GM19238 (cell line): ENCODE measurements at regions not wholly inside any gene's neighbourhood (a gene's known extent, or its start where the extent isn't known, plus 50 kb on each side); places are given as distances from the start of the nearest gene placed in this dataset.
"Not testable (repeated sequence)": the region's sequence is repeated elsewhere in the genome, so short reads cannot be mapped to it uniquely, and the experiment has no call there.

ENCODE experiments used
- DNase-seq: peaks from one replicate; pipeline ENCODE4 v3.0.0; 2011; ENCODE audit warnings: low spot score; ENCODE audit not compliant: insufficient read length

DNA sequence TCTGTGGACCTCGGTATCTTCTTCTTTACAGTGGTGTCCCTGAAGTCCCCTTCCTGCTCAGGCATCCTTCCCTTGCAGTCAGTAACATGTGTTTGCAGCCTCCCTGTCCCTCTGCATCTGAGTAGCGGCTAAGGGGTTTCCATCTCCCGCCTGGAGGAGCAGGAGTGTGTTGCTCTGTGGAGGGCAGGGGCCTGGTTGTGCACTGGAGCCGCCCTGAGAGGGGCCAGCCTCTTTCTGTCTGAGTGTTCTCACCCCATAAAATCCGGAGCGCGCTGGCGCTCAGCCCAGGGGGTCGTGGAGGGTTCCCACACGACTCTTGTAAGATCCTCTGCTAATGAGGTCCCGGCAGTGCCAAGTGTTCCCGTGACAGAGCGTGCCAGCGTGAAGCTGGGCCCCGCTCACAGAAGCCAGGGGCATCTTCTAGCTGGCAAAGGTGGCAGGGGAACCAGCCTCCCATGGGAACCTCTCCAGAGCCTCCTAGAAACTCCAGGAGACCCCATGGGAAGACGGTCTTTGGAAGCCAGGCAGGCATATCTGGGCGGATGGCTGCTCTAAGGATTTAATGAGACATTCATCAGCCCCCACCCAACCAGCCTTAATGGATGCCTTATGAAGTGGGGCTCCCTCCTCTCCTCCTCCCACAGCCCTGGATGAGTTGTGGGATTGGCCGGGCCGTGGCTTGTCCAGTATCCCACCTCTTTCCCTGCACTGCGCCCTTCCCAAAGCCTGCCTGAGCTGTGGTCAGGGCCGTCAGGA lies 91.4 kb upstream of the GSE1 start:
- DNase-seq: no peak

DNA sequence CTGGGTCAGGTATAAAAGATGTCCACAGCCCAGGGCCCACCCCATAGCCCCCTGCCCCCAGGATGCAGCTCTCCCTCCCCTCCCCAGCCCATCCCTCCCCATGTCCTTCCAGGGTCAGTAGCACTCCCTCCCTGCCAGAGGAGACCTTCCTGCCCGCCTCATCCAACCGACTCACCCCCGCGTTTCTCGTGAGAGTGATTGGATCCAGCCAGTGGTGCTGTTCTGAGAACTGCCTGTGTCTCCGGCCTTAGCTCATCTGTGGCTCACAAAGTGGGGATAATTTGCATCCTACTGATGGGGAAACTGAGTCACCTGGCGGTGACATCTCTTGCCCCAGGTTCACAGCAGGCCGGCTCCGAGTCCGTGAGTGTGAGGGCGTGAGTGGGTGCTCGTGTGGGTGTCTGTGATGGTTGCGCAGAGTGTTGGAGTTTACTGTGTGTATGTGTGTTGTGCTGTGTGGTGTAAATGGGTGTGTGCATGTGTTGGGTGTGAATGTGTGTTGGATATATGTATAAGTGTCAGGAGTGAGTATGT lies 90.7 kb upstream of the GSE1 start:
- no peak for DNase-seq

DNA sequence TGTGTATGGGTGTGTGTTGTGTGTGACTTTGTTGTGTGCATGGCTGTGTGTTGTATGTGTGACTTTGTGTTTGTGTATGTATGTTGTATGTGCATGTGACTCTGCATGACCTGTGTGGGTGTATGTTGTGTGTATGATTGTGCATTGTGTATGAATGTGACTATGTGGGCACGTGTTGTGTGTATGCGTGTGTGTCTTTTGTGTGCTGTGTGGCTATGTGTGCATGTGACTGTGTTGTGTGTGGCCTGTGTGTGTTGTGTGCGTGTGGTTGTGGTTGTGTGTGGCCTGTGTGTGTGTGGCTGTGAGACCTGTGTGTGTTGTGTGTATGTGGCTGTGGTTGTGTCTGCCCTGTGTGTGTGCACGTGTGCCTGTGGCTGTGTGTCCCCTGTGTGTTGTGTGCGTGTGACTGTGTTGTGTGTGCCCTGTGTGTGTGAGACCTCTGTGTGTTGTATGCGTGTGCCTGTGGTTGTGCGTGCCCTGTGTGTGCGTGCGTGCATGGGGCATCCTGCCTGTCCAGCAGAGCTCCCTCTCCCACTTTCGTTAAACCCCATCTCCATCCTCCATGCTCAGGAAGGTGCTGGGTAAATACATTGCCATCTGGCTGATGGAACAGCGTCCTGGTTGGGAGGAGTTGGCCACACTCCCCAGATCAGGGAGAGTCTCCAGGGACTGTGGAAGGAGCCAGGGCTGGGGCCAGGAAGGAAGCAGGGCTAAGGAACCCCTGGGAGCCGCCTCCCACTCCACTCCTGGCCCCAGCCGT lies 90.1 kb upstream of the GSE1 start:
- no peak for DNase-seq

DNA sequence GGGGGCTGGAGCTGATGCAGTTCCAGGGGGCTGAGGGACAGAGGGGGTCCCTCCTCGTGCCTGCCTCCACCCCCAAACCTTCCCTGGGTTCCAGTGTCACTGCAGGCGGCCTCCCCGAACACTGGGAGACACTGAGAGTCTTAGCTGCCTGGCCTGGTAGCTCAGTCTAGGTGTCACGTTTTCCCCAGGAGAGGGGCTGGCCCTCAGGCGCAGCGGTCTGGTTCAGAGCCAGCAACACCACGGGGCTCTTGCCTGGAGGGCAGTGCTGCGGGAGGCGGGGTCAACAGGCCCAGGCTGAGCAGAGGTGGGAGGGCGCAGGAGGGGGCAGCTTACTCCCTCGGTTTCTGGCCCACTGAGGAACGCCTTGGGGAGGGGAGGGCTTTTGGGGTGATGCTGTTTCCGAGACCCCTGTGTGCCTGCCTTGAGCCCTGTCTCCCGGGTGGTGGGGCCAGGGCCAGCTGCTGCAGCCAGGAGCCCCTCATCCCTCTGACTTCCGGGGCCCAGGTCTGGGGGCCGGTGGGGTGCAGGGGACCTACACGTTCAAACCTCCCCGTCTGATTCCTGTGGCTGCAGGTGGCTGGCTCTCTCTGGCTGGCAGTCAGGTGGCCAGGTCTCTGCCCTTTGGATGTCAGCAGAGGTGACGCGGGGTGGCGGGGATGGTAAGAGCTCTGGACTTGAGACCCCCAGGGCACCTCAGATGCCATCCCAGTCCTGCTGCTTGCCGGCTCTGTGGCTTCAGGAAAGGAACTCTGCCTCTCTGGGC lies 89.3 kb upstream of the GSE1 start:
- DNase-seq: no peak

DNA sequence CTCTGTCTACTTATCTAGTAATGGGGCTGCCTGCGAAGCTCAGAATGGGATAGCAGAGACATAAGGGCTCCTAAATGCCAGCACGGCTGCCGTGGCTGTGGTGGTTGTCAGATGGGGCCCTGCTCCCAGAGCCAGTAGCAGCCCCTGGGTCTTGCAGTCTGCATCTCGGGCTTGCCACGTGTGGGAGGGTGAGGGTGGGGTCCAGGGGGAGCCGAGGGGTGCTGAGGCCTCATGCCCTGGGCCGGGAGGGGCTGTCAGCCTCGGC lies 88.8 kb upstream of the GSE1 start:
- DNase-seq: no peak

DNA sequence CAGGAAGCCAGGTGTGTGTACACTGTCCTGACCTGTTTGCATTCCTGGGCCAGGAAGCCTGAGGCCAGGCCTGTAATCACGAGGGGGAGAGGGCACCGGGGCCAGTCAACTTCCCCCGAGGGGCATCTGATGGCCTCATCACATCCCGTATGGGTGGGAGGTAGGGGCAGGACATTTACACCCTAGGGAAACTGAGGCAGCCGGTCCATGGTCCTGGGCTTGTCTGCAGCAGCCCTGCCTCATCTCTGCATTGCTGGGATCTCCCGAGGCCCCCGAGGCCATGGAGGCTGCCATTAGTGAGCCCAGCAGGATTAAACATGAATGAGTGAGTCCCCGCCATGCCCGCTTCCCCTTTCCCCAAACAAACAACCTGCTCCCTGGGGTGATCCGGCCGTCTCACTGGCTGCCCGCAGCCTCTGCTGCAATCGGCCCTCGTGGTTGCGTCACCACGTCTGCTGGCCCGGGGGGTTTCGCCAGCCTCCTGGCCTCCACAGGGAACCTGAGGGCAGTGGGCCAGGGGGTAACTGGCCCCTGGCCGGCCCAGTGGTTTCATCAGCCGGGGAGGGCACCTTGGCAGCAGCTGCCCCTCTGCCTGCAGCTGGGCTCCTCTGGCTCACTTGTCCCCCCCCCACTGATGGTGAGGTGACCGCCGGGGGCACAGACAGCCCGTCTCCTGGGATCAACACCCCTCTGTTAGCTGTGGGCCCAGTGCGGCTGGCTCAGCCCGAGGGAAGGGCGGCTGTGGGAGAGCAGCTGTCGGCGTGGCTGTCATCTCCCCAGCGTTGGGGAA lies 88.3 kb upstream of the GSE1 start:
- DNase-seq: no peak

DNA sequence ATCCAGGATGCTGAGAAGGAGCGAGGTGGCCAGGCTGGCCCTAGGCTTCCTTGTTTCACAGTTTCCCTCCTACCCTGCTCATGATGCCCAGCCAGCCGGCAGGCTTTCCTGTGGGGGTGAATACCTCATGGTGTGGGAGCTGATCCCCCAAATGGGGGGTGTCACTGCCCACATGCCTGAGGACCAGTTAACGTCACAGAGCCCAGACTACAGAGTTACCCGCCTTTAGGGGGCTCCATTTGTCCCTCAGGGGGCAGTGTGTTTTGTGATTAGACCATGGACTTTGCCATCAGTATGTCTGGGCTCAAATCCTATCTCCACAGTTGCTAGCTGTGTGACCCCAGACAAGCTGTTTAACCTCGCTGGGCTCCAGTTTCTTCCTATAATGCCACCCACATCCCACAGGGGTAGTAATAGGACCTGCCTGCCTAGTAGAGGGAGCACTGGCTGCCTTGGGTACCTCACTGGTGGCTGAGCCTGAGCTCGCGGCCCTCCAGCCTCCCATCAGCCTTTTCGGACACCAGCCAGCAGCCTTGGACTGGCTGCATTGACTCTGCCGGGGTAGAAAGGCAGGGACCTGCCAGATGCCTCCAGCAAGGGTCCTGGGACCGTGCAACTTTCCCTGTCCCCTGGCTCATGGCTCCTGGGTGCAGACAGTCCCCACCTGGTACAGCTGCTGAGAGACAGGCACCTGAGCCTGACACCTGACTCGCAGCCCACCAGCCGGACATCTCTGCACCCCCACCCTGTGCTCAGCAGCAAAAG lies 87.5 kb upstream of the GSE1 start:
- DNase-seq: no peak

DNA sequence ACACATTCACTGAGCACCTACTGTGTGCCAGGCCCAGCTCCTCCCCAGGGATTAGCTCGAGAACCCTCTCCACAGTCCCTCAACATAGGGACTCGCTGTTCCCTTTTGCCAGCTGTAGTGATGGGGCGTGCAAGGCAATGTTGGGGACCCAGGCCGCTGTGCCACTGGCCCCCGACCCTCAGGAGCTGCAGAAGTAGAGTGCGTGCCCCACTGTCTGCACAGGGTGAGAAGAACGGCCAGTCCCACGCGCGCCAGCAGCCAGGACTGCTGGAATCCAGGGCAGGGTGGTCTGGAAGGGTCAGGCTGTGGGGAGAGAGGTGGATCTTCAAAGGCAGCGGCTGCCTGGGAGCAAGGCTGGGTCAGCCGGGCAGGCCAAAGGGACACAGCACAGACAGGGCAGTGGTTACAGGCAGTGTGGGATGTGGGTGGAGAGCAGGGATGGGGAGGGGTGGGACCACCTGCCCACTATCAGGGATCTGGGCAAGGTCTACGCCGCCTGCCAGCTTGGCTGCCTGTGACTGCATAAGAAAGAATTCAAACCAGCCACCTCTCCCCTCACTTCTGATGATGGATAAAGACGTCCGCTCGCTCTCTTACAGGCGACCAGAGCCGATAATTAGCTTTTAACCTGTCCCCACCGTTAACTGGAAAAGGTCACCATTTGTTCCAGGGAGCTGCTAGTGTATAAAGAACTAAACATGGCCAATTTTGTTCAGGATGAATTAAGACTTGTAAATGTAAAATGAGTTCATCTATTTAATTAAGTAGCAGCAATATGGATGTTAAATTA lies 86.7 kb upstream of the GSE1 start:
- no peak for DNase-seq

DNA sequence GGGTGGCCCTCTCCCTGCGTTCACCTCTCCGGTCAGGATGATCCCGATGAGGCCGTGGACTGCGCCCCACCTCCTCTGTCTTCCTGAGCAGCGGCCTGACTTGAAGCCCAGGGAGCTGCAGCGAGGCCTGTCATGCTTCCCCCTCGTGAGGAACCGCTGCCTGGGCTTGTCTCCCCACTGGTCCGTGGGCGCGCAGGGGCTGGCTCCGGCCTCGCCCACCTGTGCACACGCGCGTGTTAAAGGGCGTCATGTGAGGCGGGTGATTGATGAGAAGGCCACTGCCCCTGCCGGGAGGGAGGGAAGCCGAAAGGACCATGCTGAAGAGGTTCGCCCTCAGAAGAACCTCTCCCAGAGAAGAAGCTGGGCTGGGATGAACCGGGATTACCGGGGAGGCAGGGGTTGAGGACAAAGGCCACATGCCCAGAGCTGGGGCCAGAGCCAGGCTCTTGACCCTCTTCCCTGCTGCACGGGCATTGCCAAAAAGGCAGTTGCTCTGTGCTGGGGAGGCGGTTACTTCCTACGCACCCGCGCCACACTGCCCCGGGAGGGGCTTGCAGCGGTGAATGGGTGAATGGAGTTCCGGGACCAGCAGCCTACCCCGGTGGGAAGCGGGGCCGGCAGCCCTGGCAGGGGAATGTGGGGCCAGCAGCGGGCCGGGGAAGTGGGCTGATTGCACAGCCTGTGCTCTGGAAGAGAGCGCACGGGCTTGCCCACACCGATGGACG lies 85.9 kb upstream of the GSE1 start:
- no peak for DNase-seq

DNA sequence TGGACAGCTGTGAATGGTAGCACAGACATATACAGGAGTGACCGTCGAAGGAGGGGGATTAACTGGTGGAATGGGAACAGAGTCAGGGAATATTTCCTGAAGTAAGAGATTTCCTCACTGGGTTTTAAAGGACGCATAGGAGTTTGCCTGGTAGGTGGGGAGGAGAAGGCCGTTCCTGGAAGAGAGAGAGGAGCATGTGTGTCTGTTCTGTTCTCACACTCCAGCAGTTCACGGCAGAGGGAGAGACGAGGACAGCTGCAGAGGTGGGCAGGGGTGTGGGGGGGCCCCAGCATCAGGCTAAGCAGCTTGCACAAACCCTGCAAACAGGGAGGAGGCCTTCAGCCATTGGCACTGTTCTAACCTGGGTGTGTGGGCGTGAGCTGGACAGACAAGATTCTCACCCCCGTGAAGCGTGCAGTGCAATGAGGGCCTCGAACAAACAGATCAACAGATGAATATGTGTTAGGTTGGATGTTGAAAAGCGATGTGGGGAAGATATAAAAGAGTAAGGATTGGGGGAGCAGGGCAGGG lies 85.3 kb upstream of the GSE1 start:
- DNase-seq: no peak

DNA sequence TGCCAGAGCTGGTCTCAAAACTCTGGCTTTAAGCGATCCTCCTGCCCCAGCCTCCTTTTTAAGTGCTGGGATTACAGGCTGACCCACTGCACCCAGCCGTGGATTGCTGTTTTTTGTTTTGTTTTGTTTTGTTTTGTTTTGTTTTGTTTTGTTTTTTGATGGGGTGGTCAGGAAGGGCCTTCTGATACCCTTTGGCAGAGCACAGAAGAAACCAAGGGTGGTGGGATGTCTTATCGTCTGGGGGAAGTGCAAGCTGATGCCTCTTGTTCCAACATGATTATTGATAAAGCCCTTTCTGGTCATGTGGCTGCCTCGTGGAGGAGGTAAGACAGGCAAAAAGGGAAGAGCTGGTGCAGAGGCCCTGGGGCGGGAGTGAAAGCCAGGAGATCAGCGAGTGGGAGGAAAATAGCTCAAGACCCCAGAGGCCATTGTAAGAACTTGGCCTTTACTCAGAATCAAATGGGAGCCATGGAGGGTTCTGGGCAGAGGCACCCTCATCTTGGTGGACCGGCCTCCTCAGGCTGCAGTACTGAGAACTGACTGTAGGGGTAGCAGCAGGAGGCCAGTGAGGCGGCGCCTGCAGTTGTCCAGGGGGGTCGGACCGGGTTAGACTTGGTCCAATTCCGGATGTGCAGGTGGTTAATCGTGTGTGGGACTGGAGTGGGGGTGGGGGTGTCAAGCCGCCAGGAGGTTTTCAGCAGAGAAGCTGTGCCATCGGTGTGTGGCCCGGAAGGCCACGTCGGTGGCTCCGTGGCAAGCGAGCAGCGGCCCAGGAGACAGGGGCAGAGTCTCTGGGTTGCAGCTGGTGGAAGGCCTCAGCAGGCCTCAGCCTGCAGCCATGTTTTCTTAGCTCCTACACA lies 84.4 kb upstream of the GSE1 start:
- DNase-seq: no peak

DNA sequence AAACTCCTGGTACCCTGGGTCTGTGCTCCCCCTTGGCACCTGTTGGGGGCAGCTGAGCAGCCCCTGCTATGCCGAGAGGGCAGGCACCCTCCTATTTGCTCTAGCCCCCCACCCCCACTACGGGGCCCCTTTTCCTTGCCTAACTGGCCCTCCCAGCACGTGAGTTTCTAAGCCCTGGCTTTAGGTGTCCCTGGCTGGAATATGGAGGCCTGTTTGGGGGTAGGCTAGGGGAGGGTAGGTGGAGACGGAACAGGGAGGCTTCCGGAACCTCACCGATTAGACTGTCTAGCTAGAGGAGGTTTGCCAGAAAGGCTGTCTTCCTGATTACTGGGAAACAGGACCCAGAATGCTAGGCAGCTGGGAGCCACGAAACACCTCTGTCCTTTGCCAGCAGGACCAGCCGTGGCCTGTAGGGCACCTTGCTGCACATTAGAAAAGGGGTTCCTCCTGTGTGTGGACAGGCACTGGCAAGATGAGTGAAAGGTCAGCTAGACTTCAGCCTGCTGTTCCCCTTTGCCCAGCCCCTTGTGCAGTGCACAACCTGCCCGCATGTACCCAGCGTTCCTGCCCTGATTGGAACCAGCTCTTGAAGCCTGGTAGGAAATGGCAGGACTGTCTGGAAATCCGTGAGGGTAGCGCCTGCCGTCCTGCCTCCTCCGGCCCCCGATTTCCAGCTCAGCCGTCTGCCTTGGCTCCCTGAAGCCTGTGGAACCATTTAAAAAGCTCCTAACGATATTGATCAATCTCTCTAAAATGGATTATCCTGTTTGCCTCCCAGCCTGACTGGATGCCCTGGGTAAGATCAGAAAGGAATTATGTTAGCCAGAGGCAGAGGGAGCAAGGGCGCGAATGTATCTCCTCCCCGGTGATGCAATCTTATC lies 83.4 kb upstream of the GSE1 start:
- no peak for DNase-seq

DNA sequence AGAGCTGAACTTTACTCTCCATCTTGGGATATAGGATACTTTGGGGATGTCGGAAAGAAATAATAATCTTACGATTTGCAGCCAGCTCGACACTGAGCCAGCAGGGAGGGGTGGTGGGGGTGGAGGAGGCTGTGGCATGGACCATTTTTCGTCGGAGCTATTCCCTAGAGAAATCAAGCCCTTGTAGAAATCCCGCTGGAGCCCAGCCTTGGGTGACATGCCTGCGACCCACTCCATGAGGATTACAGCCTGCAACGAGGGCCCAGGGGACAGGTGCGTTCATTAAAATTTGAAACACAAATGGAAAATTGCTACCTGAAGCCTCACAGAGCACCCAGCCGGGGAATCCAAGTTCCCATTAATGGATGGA lies 82.8 kb upstream of the GSE1 start:
- DNase-seq: no peak

DNA sequence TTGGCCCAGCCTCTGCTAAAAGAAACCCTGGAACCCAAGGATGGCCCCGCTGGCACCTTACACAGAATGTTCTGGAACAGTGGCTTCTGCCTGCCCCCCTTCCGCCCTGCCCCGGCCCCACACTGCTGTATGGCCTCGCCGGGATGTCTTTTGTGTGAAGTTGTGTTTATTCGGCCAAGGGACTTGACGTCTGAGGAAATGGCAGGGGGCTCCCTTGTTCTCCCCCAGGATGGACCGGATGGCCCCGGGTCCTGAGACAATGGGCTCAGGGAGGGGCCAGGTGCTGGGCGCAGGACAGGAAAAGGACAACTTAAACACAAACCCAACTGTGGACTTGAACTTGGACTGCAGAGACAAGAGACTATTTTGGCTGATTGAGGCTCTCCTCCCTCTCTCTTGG lies 81.6 kb upstream of the GSE1 start:
- DNase-seq: no peak

DNA sequence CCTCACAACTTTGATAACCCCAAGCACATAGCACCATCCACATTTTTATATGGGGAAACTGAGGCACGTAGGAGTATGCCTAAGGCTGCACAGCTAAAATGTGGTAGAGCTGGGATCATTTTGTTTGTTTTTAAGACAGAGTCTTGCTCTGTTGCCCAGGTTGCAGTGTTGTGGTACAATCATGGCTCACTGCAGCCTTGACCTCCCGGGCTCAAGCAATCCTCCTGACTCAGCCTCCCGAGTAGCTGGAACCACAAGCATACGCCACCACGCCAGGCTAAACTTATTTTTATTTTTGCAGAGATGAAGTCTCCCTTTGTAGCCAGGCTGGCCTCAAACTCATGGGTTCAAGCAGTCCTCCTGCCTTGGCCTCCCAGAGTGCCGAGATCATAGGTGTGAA lies 81.0 kb upstream of the GSE1 start:
- no peak for DNase-seq

DNA sequence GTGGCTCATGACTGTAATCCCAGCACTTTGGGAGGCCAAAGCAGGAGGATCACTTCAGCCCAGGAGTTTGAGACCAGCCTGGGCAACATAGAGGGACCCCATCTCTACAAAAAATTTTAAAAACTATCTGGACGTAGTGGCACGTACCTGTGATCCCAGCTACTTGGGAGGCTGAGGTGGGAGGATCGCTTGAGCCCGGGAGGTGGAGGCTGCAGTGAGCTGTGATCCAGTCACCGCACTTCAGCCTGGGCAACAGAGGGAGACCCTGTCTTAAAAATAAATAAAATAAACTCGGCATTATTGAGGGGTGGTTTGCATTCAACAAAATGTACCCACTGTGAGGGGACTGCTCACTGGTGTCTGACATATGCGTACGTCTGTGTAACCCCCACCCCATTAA lies 79.5 kb upstream of the GSE1 start:
- DNase-seq: not testable (repeated sequence)
